ENCODE measurements at regions not wholly inside any gene's neighbourhood (a gene's known extent, or its start where the extent isn't known, plus 50 kb on each side); places are given as distances from the start of the nearest gene placed in this dataset.
A peak's percentile ranks its signal among the peaks of the same experiment; 100 is the strongest.

DNA sequence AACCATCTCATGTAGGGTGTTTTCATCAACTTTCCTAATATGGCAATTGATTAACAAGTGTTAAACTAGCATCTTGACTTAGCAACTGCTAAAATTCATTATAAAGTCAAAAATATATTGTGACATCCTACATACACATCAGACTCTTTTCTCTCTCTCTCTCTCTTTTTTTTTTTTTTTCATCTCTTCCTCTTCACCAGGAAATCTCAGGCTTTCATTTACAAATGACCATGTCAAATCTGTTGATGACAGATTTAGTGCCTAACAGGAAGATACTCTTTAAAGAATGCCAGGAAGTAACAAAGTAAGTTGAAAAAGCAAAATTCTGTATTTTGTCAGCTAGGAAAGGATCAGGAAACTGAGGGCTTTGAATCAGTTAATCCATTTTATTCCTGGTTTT, 365.5 kb downstream of the PCDH7 start:
- CTCF ChIA-PET: no interaction called here
- Histone ChIP-seq H3K9me3 (ENCODE audit: control insufficient read depth, insufficient read depth, low read depth, low read length) (no peaks in the 10 kb centered on the region), H3K27me3 (ENCODE audit: control insufficient read depth, insufficient read depth, low read length) (no peaks in the 10 kb centered on the region), H3K4me1 (ENCODE audit: control insufficient read depth, insufficient read depth, low read length) (no peaks in the 10 kb centered on the region; the same call in 1 of the 2 replicates), H3K27ac (ENCODE audit: low read length) (no peak overlapping the region), H3K4me3 (ENCODE audit: low read depth in 2 of 2, low read length in 2 of 2) (no peak overlapping the region), H3K36me3 (ENCODE audit: control insufficient read depth, insufficient read depth, low read length) (no peaks in the 10 kb centered on the region)
- ATAC-seq (no peak), DNase-seq (ENCODE audit: low read depth, low spot score) (no peak)
- in situ Hi-C loops (cut with HindIII; ENCODE audit: low pct_unique_long_range_greater_than_20kb, low sequenced_read_pairs): no loop called here
- POLR2A ChIA-PET: no interaction called here
- no peak for TF ChIP-seq TCF7L2 (IDR thresholded peaks at IDR 0.05; ENCODE audit: low read depth, low read length)
- intact Hi-C loops (cut with micrococcal nuclease; ENCODE audit: unreplicated experiment): no loop called here
- no TSS peak for BruUV-seq (replicated peaks)

DNA sequence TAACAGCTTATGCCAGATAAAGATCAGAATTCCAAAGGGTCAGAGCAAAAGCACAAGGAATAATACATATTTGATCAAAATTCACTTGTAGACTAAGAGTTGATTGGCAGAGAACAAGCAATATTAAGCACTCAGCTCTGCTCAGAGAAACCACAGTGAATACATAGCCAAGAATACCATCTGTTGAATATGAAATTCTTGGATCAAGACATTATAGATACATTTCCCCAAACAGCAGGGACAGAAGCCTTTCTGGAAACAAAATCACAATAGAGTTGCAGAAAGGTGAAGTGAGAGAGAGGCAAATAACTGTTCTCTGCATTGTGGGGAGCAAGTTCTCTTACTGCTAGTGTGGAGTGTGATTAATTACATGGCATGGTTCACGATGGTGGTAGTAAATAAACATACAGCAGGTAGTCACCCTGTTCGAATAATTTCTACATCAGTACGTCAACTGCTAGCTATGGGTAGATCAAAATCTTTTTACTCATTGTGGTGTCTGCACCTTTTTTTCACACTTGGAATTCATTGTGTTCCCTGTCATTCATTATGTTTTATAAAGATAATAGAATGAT, 366.7 kb downstream of the PCDH7 start:
- DNase-seq (ENCODE audit: low read depth, low spot score) (no peak), ATAC-seq (no peak)
- ChIA-PET POLR2A (no interaction called here), CTCF (no interaction called here)
- BruUV-seq (replicated peaks): no TSS peak
- Histone ChIP-seq H3K36me3 (ENCODE audit: control insufficient read depth, insufficient read depth, low read length) (no peaks in the 10 kb centered on the region), H3K9me3 (ENCODE audit: control insufficient read depth, insufficient read depth, low read depth, low read length) (no peaks in the 10 kb centered on the region), H3K27me3 (ENCODE audit: control insufficient read depth, insufficient read depth, low read length) (no peaks in the 10 kb centered on the region), H3K27ac (ENCODE audit: low read length) (no peak overlapping the region), H3K4me1 (ENCODE audit: control insufficient read depth, insufficient read depth, low read length) (no peaks in the 10 kb centered on the region; the same call in 1 of the 2 replicates), H3K4me3 (ENCODE audit: low read depth in 2 of 2, low read length in 2 of 2) (no peak overlapping the region)
- in situ Hi-C loops (cut with HindIII; ENCODE audit: low pct_unique_long_range_greater_than_20kb, low sequenced_read_pairs) (no loop called here), intact Hi-C loops (cut with micrococcal nuclease; ENCODE audit: unreplicated experiment) (no loop called here)
- no peak for TF ChIP-seq TCF7L2 (IDR thresholded peaks at IDR 0.05; ENCODE audit: low read depth, low read length)
- TF ChIP-seq, protein P1, sequence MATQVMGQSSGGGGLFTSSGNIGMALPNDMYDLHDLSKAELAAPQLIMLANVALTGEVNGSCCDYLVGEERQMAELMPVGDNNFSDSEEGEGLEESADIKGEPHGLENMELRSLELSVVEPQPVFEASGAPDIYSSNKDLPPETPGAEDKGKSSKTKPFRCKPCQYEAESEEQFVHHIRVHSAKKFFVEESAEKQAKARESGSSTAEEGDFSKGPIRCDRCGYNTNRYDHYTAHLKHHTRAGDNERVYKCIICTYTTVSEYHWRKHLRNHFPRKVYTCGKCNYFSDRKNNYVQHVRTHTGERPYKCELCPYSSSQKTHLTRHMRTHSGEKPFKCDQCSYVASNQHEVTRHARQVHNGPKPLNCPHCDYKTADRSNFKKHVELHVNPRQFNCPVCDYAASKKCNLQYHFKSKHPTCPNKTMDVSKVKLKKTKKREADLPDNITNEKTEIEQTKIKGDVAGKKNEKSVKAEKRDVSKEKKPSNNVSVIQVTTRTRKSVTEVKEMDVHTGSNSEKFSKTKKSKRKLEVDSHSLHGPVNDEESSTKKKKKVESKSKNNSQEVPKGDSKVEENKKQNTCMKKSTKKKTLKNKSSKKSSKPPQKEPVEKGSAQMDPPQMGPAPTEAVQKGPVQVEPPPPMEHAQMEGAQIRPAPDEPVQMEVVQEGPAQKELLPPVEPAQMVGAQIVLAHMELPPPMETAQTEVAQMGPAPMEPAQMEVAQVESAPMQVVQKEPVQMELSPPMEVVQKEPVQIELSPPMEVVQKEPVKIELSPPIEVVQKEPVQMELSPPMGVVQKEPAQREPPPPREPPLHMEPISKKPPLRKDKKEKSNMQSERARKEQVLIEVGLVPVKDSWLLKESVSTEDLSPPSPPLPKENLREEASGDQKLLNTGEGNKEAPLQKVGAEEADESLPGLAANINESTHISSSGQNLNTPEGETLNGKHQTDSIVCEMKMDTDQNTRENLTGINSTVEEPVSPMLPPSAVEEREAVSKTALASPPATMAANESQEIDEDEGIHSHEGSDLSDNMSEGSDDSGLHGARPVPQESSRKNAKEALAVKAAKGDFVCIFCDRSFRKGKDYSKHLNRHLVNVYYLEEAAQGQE (IDR thresholded peaks at IDR 0.05; ENCODE audit: insufficient read depth in 1 of 2, low read depth in 2 of 2, low read length in 1 of 2): no peak
- TF ChIP-seq, protein P2, sequence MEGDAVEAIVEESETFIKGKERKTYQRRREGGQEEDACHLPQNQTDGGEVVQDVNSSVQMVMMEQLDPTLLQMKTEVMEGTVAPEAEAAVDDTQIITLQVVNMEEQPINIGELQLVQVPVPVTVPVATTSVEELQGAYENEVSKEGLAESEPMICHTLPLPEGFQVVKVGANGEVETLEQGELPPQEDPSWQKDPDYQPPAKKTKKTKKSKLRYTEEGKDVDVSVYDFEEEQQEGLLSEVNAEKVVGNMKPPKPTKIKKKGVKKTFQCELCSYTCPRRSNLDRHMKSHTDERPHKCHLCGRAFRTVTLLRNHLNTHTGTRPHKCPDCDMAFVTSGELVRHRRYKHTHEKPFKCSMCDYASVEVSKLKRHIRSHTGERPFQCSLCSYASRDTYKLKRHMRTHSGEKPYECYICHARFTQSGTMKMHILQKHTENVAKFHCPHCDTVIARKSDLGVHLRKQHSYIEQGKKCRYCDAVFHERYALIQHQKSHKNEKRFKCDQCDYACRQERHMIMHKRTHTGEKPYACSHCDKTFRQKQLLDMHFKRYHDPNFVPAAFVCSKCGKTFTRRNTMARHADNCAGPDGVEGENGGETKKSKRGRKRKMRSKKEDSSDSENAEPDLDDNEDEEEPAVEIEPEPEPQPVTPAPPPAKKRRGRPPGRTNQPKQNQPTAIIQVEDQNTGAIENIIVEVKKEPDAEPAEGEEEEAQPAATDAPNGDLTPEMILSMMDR (IDR thresholded peaks at IDR 0.05): no peak
- TF ChIP-seq POLR2AphosphoS5 (IDR thresholded peaks at IDR 0.05; ENCODE audit: low read depth, low read length): no peak
- no peak for TF ChIP-seq SIN3A (IDR thresholded peaks at IDR 0.05; ENCODE audit: borderline replicate concordance, insufficient read depth, low read depth, low read length)

DNA sequence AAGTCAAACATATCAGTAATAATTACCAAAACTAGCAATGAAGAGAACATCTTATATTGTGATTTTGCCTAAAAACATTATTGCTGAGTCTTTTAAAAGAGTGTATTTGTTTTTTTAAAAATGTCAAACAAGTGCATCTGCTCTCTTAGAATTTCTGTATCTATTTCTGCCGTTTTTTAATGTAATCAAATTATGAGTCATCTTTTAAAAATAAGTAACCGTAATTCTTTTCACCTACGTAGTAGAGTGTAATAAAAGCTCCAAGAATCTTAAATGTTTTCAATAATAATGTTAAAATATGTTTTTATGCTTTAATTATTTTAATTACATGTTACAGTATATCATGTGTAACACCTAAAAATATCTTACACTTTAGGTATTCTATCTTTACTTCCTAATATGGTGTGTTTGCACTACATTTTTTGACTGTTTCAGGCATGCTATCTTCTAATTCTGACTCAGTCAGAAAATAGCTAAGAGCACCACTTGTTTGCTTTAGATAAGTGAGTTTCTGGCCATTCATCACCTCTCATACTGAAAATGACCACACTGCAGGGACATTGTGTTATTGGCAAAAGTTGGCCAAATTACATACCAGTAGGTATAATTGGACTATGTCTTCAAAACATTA, 368.5 kb downstream of the PCDH7 start:
- TF ChIP-seq POLR2AphosphoS5 (IDR thresholded peaks at IDR 0.05; ENCODE audit: low read depth, low read length) (no peak), SIN3A (IDR thresholded peaks at IDR 0.05; ENCODE audit: borderline replicate concordance, insufficient read depth, low read depth, low read length) (no peak), TCF7L2 (IDR thresholded peaks at IDR 0.05; ENCODE audit: low read depth, low read length) (no peak)
- TF ChIP-seq, protein P1 (IDR thresholded peaks at IDR 0.05; ENCODE audit: insufficient read depth in 1 of 2, low read depth in 2 of 2, low read length in 1 of 2): no peak
- TF ChIP-seq, protein P2 (IDR thresholded peaks at IDR 0.05): no peak
- no peak overlapping the region for H3K4me3 ChIP-seq (ENCODE audit: low read depth in 2 of 2, low read length in 2 of 2)
- intact Hi-C loops (cut with micrococcal nuclease; ENCODE audit: unreplicated experiment) (no loop called here), in situ Hi-C loops (cut with HindIII; ENCODE audit: low pct_unique_long_range_greater_than_20kb, low sequenced_read_pairs) (no loop called here)
- no peak for DNase-seq (ENCODE audit: low read depth, low spot score)
- POLR2A ChIA-PET: no interaction called here
- no TSS peak for BruUV-seq (replicated peaks)
- H3K4me1 ChIP-seq (ENCODE audit: control insufficient read depth, insufficient read depth, low read length): no peaks in the 10 kb centered on the region; the same call in 1 of the 2 replicates
- no peaks in the 10 kb centered on the region for H3K36me3 ChIP-seq (ENCODE audit: control insufficient read depth, insufficient read depth, low read length)
- CTCF ChIA-PET: no interaction called here
- H3K27ac ChIP-seq (ENCODE audit: low read length): 0 out of 2 replicates have a peak overlapping the region, but pooled peaks have one; percentile 7
- H3K27me3 ChIP-seq (ENCODE audit: control insufficient read depth, insufficient read depth, low read length): no peaks in the 10 kb centered on the region
- ATAC-seq: 0 out of 2 replicates have a peak, but pooled peaks have one; percentile 48
- no peaks in the 10 kb centered on the region for H3K9me3 ChIP-seq (ENCODE audit: control insufficient read depth, insufficient read depth, low read depth, low read length)

Data from Panc1 (cell line).